K562 (cell line): ENCODE measurements at regions not wholly inside any gene's neighbourhood (a gene's known extent, or its start where the extent isn't known, plus 50 kb on each side); places are given as distances from the start of the nearest gene placed in this dataset.
A peak's percentile ranks its signal among the peaks of the same experiment; 100 is the strongest.

Experiments
- NFXL1 ChIP-seq: fragments of 450-650 bp; formaldehyde crosslinking; IDR thresholded peaks from 2 replicates; pipeline ENCODE4 v1.4.0; 2021; ENCODE audit warnings: mild to moderate bottlenecking
- NR2F6 ChIP-seq: fragments of 450-650 bp; formaldehyde crosslinking; IDR thresholded peaks from 2 replicates; pipeline ENCODE4 v1.4.0; 2020; ENCODE audit warnings: mild to moderate bottlenecking
- RAD21 ChIP-seq, 2 experiments: fragments of 250-450 bp in 1 of 2; fragments of 450-650 bp in 1 of 2; sonication (Bioruptor Pico) in 1 of 2; formaldehyde crosslinking in 1 of 2; IDR thresholded peaks in 1 of 2; conservative IDR thresholded peaks in 1 of 2; 2 replicates each; pipeline versions ENCODE4 v1.4.0 to v1.8.0; 2020 to 2022; ENCODE audit warnings: mild to moderate bottlenecking in 2 of 2, moderate library complexity in 1 of 2
- RAD51 ChIP-seq: fragments of 450-650 bp; IDR thresholded peaks from 2 replicates; pipeline ENCODE4 v1.7.1; 2016; ENCODE audit warnings: low read depth, mild to moderate bottlenecking, borderline replicate concordance
- TRIM24 ChIP-seq, 2 experiments: fragments of 450-650 bp; IDR thresholded peaks; 2 replicates each; pipeline ENCODE4 v1.6.1; 2016
- ZNF444 ChIP-seq: fragments of 250-450 bp; sonication (Bioruptor Pico); IDR thresholded peaks from 2 replicates; pipeline ENCODE4 v1.4.0; 2020; ENCODE audit warnings: mild to moderate bottlenecking, moderate library complexity
- ZNF75A ChIP-seq: fragments of 450-650 bp; formaldehyde crosslinking; IDR thresholded peaks from 2 replicates; pipeline ENCODE4 v1.4.0; 2020; ENCODE audit warnings: mild to moderate bottlenecking
- TF ChIP-seq, protein P1 (sequence below): fragments of 450-650 bp; IDR thresholded peaks from 2 replicates; pipeline ENCODE4 v1.6.1; 2017; ENCODE audit warnings: antibody characterized with exemption, mild to moderate bottlenecking

DNA sequence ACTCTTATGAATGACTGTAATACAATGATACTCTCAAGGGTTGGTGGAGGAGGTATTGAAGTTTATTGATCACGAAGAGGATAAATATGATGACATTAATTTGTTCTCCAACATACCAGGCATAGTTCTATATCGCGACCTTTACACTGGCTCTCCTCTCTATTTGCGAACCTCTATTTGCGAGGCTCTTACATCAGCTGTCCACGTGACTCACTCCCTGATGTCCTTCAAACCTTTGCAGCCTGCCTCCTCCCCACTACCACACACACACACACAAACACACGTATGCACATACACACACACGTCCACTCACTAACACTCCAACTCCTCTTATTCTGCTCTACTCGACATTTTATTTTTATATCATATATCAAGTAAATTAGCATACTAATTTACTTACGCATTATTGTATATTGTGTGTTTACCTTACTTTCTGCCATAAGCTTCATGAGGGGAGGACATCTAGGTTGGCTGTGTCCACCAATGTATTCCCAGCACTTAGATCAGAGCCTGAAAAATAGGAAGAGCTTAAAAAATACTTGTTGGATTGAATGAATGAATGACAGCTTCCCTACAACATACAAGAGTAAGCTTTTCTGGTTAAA lies 53.3 kb upstream of the TNFRSF21 start (continued):
- TF ChIP-seq, protein P1, sequence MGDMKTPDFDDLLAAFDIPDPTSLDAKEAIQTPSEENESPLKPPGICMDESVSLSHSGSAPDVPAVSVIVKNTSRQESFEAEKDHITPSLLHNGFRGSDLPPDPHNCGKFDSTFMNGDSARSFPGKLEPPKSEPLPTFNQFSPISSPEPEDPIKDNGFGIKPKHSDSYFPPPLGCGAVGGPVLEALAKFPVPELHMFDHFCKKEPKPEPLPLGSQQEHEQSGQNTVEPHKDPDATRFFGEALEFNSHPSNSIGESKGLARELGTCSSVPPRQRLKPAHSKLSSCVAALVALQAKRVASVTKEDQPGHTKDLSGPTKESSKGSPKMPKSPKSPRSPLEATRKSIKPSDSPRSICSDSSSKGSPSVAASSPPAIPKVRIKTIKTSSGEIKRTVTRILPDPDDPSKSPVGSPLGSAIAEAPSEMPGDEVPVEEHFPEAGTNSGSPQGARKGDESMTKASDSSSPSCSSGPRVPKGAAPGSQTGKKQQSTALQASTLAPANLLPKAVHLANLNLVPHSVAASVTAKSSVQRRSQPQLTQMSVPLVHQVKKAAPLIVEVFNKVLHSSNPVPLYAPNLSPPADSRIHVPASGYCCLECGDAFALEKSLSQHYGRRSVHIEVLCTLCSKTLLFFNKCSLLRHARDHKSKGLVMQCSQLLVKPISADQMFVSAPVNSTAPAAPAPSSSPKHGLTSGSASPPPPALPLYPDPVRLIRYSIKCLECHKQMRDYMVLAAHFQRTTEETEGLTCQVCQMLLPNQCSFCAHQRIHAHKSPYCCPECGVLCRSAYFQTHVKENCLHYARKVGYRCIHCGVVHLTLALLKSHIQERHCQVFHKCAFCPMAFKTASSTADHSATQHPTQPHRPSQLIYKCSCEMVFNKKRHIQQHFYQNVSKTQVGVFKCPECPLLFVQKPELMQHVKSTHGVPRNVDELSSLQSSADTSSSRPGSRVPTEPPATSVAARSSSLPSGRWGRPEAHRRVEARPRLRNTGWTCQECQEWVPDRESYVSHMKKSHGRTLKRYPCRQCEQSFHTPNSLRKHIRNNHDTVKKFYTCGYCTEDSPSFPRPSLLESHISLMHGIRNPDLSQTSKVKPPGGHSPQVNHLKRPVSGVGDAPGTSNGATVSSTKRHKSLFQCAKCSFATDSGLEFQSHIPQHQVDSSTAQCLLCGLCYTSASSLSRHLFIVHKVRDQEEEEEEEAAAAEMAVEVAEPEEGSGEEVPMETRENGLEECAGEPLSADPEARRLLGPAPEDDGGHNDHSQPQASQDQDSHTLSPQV: no peak
- TF ChIP-seq ZNF444 (CRISPR knock-in tag) (no peak), RAD51 (peak; percentile 87), ZNF75A (CRISPR knock-in tag) (no peak), NFXL1 (CRISPR knock-in tag) (no peak), RAD21 (CRISPR knock-in tag; conservative IDR thresholded peaks at IDR 0.05 in 1 of 2, IDR thresholded peaks at IDR 0.05 in 1 of 2) (no peak), TRIM24 (IDR thresholded peaks at IDR 0.05) (peak; percentile 97 to 98), NR2F6 (CRISPR knock-in tag) (no peak)
